ENCODE measurements at regions not wholly inside any gene's neighbourhood (a gene's known extent, or its start where the extent isn't known, plus 50 kb on each side); places are given as distances from the start of the nearest gene placed in this dataset.

GRCh38 chrX:124993735-124994134, 325.9 kb upstream of the TEX13C start:
- DNase-seq (ENCODE audit: low read depth): no peak
- in situ Hi-C loops (cut with HindIII; ENCODE audit: low sequenced_read_pairs): no loop called here
- TF ChIP-seq CTCF (IDR thresholded peaks at IDR 0.05; ENCODE audit: low read depth, low read length, missing control alignments): no peak
- H3K4me3 ChIP-seq (ENCODE audit: low read depth, low read length): no peak overlapping the region

GRCh38 chrX:124994404-124994803, 325.3 kb upstream of the TEX13C start:
- in situ Hi-C loops (cut with HindIII; ENCODE audit: low sequenced_read_pairs): no loop called here
- no peak for DNase-seq (ENCODE audit: low read depth)
- TF ChIP-seq CTCF (IDR thresholded peaks at IDR 0.05; ENCODE audit: low read depth, low read length, missing control alignments): no peak
- no peak overlapping the region for H3K4me3 ChIP-seq (ENCODE audit: low read depth, low read length)

- no peak overlapping the region for H3K4me3 ChIP-seq (ENCODE audit: low read depth, low read length)
- DNase-seq (ENCODE audit: low read depth): no peak
- no peak for TF ChIP-seq CTCF (IDR thresholded peaks at IDR 0.05; ENCODE audit: low read depth, low read length, missing control alignments)
- in situ Hi-C loops (cut with HindIII; ENCODE audit: low sequenced_read_pairs): no loop called here
Observed at GRCh38 chrX:125003746-125004446, 315.8 kb upstream of the TEX13C start.

- no peak for DNase-seq (ENCODE audit: low read depth)
- no peak for TF ChIP-seq CTCF (IDR thresholded peaks at IDR 0.05; ENCODE audit: low read depth, low read length, missing control alignments)
- in situ Hi-C loops (cut with HindIII; ENCODE audit: low sequenced_read_pairs): no loop called here
- H3K4me3 ChIP-seq (ENCODE audit: low read depth, low read length): no peak overlapping the region
Observed at GRCh38 chrX:125004799-125005198, 314.9 kb upstream of the TEX13C start.

GRCh38 chrX:125005863-125006262, 313.8 kb upstream of the TEX13C start:
- DNase-seq (ENCODE audit: low read depth): no peak
- in situ Hi-C loops (cut with HindIII; ENCODE audit: low sequenced_read_pairs): no loop called here
- TF ChIP-seq CTCF (IDR thresholded peaks at IDR 0.05; ENCODE audit: low read depth, low read length, missing control alignments): no peak
- H3K4me3 ChIP-seq (ENCODE audit: low read depth, low read length): no peak overlapping the region

GRCh38 chrX:125006704-125007103, 313.0 kb upstream of the TEX13C start:
- TF ChIP-seq CTCF (IDR thresholded peaks at IDR 0.05; ENCODE audit: low read depth, low read length, missing control alignments): no peak
- no peak overlapping the region for H3K4me3 ChIP-seq (ENCODE audit: low read depth, low read length)
- in situ Hi-C loops (cut with HindIII; ENCODE audit: low sequenced_read_pairs): no loop called here
- DNase-seq (ENCODE audit: low read depth): no peak
